ENCODE measurements at regions not wholly inside any gene's neighbourhood (a gene's known extent, or its start where the extent isn't known, plus 50 kb on each side); places are given as distances from the start of the nearest gene placed in this dataset.
"Not testable (repeated sequence)": the region's sequence is repeated elsewhere in the genome, so short reads cannot be mapped to it uniquely, and the experiment has no call there.

GRCh38 chrX:131845771-131846170 lies 177.3 kb upstream of the STK26 start:
- Histone ChIP-seq H3K9me3 (ENCODE audit: control insufficient read depth, insufficient read depth, low read depth, low read length) (no peaks in the 10 kb centered on the region), H3K27ac (ENCODE audit: extremely low read depth, low read depth, low read length) (no peak overlapping the region), H3K4me1 (ENCODE audit: control insufficient read depth, insufficient read depth, low read length) (peaks cover 7% of the 10 kb centered on the region; the same call in 1 of the 2 replicates), H3K36me3 (ENCODE audit: control insufficient read depth in 2 of 2, insufficient read depth in 1 of 2, low read length in 2 of 2) (no peaks in the 10 kb centered on the region), H3K4me3 (ENCODE audit: low read depth, low read length) (no peak overlapping the region)
- TF ChIP-seq SCRT1 (tag by site-specific recombination; IDR thresholded peaks at IDR 0.05; ENCODE audit: borderline replicate concordance), result no peak
- TF ChIP-seq ZNF560 (tag by site-specific recombination; IDR thresholded peaks at IDR 0.05; ENCODE audit: borderline replicate concordance), result no peak
- TF ChIP-seq SP3 (tag by site-specific recombination; IDR thresholded peaks at IDR 0.05), result no peak
- no peak for TF ChIP-seq ZNF292 (tag by site-specific recombination; IDR thresholded peaks at IDR 0.05; ENCODE audit: borderline replicate concordance, low read depth)
- TF ChIP-seq ZFP41 (tag by site-specific recombination; IDR thresholded peaks at IDR 0.05; ENCODE audit: borderline replicate concordance), result no peak
- TF ChIP-seq ZNF335 (tag by site-specific recombination; conservative IDR thresholded peaks at IDR 0.05), result peak; percentile 46; the same call in 1 of the 2 replicates
- no peak for TF ChIP-seq BCL11A (tag by site-specific recombination; IDR thresholded peaks at IDR 0.05; ENCODE audit: low read depth)
- no peak for TF ChIP-seq ZNF274 (IDR thresholded peaks at IDR 0.05; ENCODE audit: low read length)
- no peak for TF ChIP-seq ZNF274 (tag by site-specific recombination; IDR thresholded peaks at IDR 0.05; ENCODE audit: borderline replicate concordance)
- CTCF ChIA-PET, result interaction anchor here (0.8 to 1.0 kb wide), 2 partner anchors 768 to 769 kb away, joined by 3 read pairs; no protein-coding TSS in a partner anchor
- POLR2A ChIA-PET, result no interaction called here

- H3K4me3 ChIP-seq (ENCODE audit: low read depth, low read length); H3K27ac ChIP-seq (ENCODE audit: extremely low read depth, low read depth, low read length); POLR2A ChIA-PET; H3K9me3 ChIP-seq (ENCODE audit: control insufficient read depth, insufficient read depth, low read depth, low read length); H3K36me3 ChIP-seq (ENCODE audit: control insufficient read depth in 2 of 2, insufficient read depth in 1 of 2, low read length in 2 of 2); CTCF ChIA-PET; H3K4me1 ChIP-seq (ENCODE audit: control insufficient read depth, insufficient read depth, low read length): not testable (repeated sequence)
Observed at GRCh38 chrX:131850964-131851363, 172.1 kb upstream of the STK26 start.

- Histone ChIP-seq H3K4me1 (ENCODE audit: control insufficient read depth, insufficient read depth, low read length) (no peaks in the 10 kb centered on the region), H3K4me3 (ENCODE audit: low read depth, low read length) (no peak overlapping the region), H3K36me3 (ENCODE audit: control insufficient read depth in 2 of 2, insufficient read depth in 1 of 2, low read length in 2 of 2) (no peaks in the 10 kb centered on the region), H3K9me3 (ENCODE audit: control insufficient read depth, insufficient read depth, low read depth, low read length) (no peaks in the 10 kb centered on the region), H3K27ac (ENCODE audit: extremely low read depth, low read depth, low read length) (no peak overlapping the region)
- ChIA-PET POLR2A (no interaction called here), CTCF (interaction anchor here (0.7 to 3.7 kb wide), 3 partner anchors 12 to 239 kb away, joined by 4 to 18 read pairs (median 13); no protein-coding TSS in a partner anchor)
- TF ChIP-seq HOXA7 (CRISPR knock-in tag; IDR thresholded peaks at IDR 0.05; ENCODE audit: borderline replicate concordance) (no peak), ZNF561 (tag by site-specific recombination; IDR thresholded peaks at IDR 0.05; ENCODE audit: borderline replicate concordance) (no peak), ZNF404 (tag by site-specific recombination; IDR thresholded peaks at IDR 0.05) (no peak), PRDM6 (tag by site-specific recombination; IDR thresholded peaks at IDR 0.05) (peak; percentile 42; the same call in 1 of the 2 replicates)
Observed at GRCh38 chrX:131853440-131853839, 169.7 kb upstream of the STK26 start.

- H3K27ac ChIP-seq (ENCODE audit: extremely low read depth, low read depth, low read length), result no peak overlapping the region
- H3K9me3 ChIP-seq (ENCODE audit: control insufficient read depth, insufficient read depth, low read depth, low read length), result no peaks in the 10 kb centered on the region
- CTCF ChIA-PET, result interaction anchor here (0.6 to 3.7 kb wide), 29 partner anchors 11 to 1314 kb away, joined by 3 to 18 read pairs (median 4); no protein-coding TSS in a partner anchor
- H3K4me1 ChIP-seq (ENCODE audit: control insufficient read depth, insufficient read depth, low read length), result no peaks in the 10 kb centered on the region
- no peaks in the 10 kb centered on the region for H3K36me3 ChIP-seq (ENCODE audit: control insufficient read depth in 2 of 2, insufficient read depth in 1 of 2, low read length in 2 of 2)
- POLR2A ChIA-PET, result no interaction called here
- no peak overlapping the region for H3K4me3 ChIP-seq (ENCODE audit: low read depth, low read length)
- no peak for TF ChIP-seq ZNF121 (tag by site-specific recombination; IDR thresholded peaks at IDR 0.05)
- no peak for TF ChIP-seq ZBTB26 (tag by site-specific recombination; optimal IDR thresholded peaks at IDR 0.05)
- TF ChIP-seq ELK4 (IDR thresholded peaks at IDR 0.05; ENCODE audit: borderline replicate concordance, low read depth, low read length), result no peak
- no peak for TF ChIP-seq ZNF174 (tag by site-specific recombination; IDR thresholded peaks at IDR 0.05)
- TF ChIP-seq GLIS2 (tag by site-specific recombination; IDR thresholded peaks at IDR 0.05), result no peak
- no peak for TF ChIP-seq ZNF521 (tag by site-specific recombination; IDR thresholded peaks at IDR 0.05)
- no peak for TF ChIP-seq ZSCAN4 (tag by site-specific recombination; IDR thresholded peaks at IDR 0.05)
- TF ChIP-seq ZNF423 (tag by site-specific recombination; IDR thresholded peaks at IDR 0.05), result no peak
- TF ChIP-seq ZBTB8A (tag by site-specific recombination; IDR thresholded peaks at IDR 0.05), result no peak
- peak; percentile 89 for TF ChIP-seq ZNF654 (tag by site-specific recombination; IDR thresholded peaks at IDR 0.05; ENCODE audit: low read depth)
- TF ChIP-seq GFI1B (tag by site-specific recombination; IDR thresholded peaks at IDR 0.05), result no peak
- TF ChIP-seq ZNF394 (tag by site-specific recombination; IDR thresholded peaks at IDR 0.05; ENCODE audit: borderline replicate concordance), result no peak
Observed at GRCh38 chrX:131854581-131854980, 168.5 kb upstream of the STK26 start.

Measured in HEK293 (cell line).